KBM-7 (cell line): ENCODE measurements at regions not wholly inside any gene's neighbourhood (a gene's known extent, or its start where the extent isn't known, plus 50 kb on each side); places are given as distances from the start of the nearest gene placed in this dataset.

ENCODE experiments used
- DNase-seq: peaks from one replicate; pipeline ENCODE4 v3.0.0-alpha.2; 2015
- in situ Hi-C: fragments of 300-500 bp; cut with MboI; formaldehyde crosslinking; loops from 2 replicates; pipeline ENCODE4 v1.14.3; 2020; ENCODE audit warnings: low sequenced_read_pairs, low pct_unique_long_range_greater_than_20kb, mixed read lengths

GRCh38 chr15:45743426-45744235 lies 108.8 kb downstream of the SQOR start:
- in situ Hi-C loops = no loop called here
- DNase-seq = no peak

- no peak for DNase-seq
- in situ Hi-C loops = no loop called here
Measured at GRCh38 chr15:45744236-45744589, 109.4 kb downstream of the SQOR start.

GRCh38 chr15:45747426-45747825 lies 112.6 kb downstream of the SQOR start:
- in situ Hi-C loops = no loop called here
- no peak for DNase-seq

- DNase-seq = no peak
- in situ Hi-C loops = no loop called here
Measured at GRCh38 chr15:45751629-45752028, 116.8 kb downstream of the SQOR start.

GRCh38 chr15:45759936-45760335 lies 125.1 kb downstream of the SQOR start:
- in situ Hi-C loops = no loop called here
- DNase-seq = no peak

GRCh38 chr15:45762726-45763125 lies 127.9 kb downstream of the SQOR start:
- in situ Hi-C loops = no loop called here
- DNase-seq = no peak

- in situ Hi-C loops = no loop called here
- DNase-seq = no peak
Measured at GRCh38 chr15:45763170-45763869, 128.5 kb downstream of the SQOR start.

GRCh38 chr15:45773149-45773548 lies 138.3 kb downstream of the SQOR start:
- in situ Hi-C loops = no loop called here
- no peak for DNase-seq

GRCh38 chr15:45776772-45777171 lies 141.9 kb downstream of the SQOR start:
- no peak for DNase-seq
- in situ Hi-C loops = no loop called here

GRCh38 chr15:45777781-45778180 lies 143.0 kb downstream of the SQOR start:
- no peak for DNase-seq
- in situ Hi-C loops = no loop called here

GRCh38 chr15:45780352-45780751 lies 145.5 kb downstream of the SQOR start:
- no peak for DNase-seq
- in situ Hi-C loops = no loop called here

- in situ Hi-C loops = no loop called here
- no peak for DNase-seq
Measured at GRCh38 chr15:45784656-45785055, 149.8 kb downstream of the SQOR start.

- no peak for DNase-seq
- in situ Hi-C loops = no loop called here
Measured at GRCh38 chr15:45785897-45786296, 151.1 kb downstream of the SQOR start.

GRCh38 chr15:45790325-45790943 lies 155.6 kb downstream of the SQOR start:
- peak; percentile 40 for DNase-seq
- in situ Hi-C loops = no loop called here

- in situ Hi-C loops = no loop called here
- no peak for DNase-seq
Measured at GRCh38 chr15:45794304-45794703, 159.5 kb downstream of the SQOR start.

- in situ Hi-C loops = no loop called here
Measured at GRCh38 chr15:45794712-45795439, 160.0 kb downstream of the SQOR start.

GRCh38 chr15:45795440-45796069 lies 160.7 kb downstream of the SQOR start:
- DNase-seq = peak; percentile 48
- in situ Hi-C loops = no loop called here

More at GRCh38 chr15:45794712-45795439, 160.0 kb downstream of the SQOR start:
- DNase-seq = no peak

GRCh38 chr15:45796433-45796832 lies 161.6 kb downstream of the SQOR start:
- in situ Hi-C loops = no loop called here
- no peak for DNase-seq

- in situ Hi-C loops = no loop called here
Measured at GRCh38 chr15:45799508-45799907, 164.7 kb downstream of the SQOR start.

More at GRCh38 chr15:45799508-45799907, 164.7 kb downstream of the SQOR start:
- no peak for DNase-seq
